NCI-H1417 treated with DMSO at 0.1 percent for 48 hours (cell line): ENCODE measurements at regions not wholly inside any gene's neighbourhood (a gene's known extent, or its start where the extent isn't known, plus 50 kb on each side); places are given as distances from the start of the nearest gene placed in this dataset.
"Not testable (repeated sequence)": the region's sequence is repeated elsewhere in the genome, so short reads cannot be mapped to it uniquely, and the experiment has no call there.

ENCODE experiments used
- DNase-seq: peaks from one replicate; lab custom pipeline; 2025; lab: John Stamatoyannopoulos, UW

DNA sequence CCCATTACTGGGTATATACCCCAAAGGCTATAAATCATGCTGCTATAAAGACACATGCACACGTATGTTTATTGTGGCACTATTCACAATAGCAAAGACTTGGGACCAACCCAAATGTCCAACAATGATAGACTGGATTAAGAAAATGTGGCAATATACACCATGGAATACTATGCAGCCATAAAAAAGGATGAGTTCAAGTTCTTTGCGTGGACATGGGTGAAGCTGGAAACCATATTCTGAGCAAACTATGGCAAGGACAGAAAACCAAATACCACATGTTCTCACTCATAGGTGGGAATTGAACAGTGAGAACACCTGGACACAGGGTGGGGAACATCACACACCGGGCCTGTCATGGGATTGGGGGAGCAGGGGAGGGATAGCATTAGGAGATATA is 54.4 kb upstream of the MUCL1 start:
- not testable (repeated sequence) for DNase-seq

DNA sequence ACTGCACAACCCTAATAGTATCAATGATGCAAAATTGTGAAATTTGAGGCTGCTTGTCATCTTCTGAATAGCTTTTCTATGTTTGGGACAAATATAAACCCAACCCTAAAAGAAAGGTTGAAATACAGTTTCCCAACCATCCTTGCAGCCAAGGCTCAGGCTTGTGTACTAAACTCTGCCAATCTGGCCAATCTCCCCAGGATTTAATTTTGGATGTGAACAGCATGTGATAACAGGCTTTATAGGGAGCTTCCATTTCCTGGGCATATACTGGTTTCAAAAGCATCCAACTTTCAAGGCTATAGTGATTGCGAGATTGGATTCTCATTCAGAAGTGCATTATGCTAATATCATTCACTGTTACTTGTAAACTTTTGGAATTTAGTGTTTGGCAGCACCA is 55.7 kb upstream of the MUCL1 start:
- DNase-seq, result no peak

DNA sequence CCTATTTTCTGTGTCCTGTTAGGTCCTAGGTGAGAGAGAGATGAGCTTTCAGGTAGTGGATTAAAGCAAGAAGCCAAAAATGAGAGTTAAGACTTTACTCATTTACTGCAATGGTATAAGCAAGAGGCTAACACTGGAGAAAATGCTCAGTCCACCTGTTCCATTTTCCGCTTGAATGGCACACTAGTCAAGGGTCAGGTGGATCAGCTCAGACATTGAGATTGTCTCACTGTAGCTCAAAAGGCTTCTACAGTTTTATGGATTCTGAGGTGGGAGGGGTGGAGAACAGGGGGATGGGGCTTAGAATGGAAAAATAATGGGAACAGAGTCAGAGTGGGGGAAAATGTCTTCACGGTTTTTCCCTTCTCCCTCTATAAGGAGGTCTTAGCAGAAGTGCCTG is 57.3 kb upstream of the MUCL1 start:
- no peak for DNase-seq

- no peak for DNase-seq
Observed at GRCh38 chr12:54795644-54796043, 58.7 kb upstream of the MUCL1 start.

GRCh38 chr12:54786081-54786480 is 68.2 kb upstream of the MUCL1 start:
- no peak for DNase-seq

DNA sequence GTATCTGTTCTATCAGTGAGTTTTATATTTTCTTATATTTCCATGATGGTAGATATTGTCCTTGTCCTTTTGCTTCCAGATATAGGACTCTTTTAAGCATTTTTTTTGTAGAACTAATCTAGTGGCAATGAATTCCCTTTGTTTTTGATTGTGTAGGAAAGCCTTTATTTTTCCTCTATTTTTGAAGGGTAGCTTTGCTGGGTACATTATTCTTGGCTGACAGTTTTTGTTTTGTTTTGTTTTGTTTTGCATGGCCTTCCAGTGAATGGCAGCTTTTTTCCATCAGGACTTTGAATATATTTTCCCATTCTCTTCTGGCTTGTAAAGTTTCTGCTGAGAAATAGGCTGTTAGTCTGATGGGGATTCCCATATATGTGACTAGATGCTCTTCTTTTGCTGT is 70.2 kb upstream of the MUCL1 start:
- no peak for DNase-seq

GRCh38 chr12:54777031-54777430 is 77.3 kb upstream of the MUCL1 start:
- DNase-seq, result not testable (repeated sequence)

DNA sequence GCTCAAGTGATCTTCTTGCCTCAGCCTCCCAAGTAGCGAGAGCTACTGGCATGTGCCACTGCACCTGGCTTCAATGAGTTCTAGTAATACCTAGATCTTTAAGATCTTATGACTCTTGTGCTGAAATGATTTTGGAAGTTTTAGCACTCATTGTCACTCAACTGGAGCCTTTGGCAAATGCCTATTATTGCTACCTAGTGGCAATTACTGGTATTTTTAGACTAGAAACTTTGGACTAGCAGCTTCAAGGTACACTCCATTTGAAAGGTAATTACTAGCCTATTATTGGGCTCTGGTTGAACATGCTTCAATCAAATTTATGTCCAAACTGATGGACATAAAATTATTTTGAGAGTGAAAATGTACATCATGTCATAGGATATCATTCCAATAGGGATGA is 80.7 kb upstream of the MUCL1 start:
- DNase-seq, result no peak

DNA sequence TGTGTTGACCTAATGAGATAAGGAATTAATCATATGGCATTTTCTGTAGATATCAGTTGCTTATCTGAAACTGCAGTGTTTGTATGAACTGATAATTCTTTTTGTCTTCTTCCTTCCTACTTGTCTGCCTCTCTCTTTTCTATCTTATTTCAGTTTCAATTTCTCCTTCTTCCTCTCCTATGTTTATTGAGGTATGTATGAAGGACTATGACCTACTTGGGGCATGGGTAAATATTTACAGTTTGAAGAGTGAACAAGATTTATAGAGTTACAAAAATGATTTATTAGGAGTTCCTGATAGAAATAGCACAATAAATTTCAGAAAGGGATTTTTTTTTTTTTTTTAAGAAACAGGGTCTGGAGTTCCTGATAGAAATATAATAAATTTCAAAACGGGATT is 88.7 kb upstream of the MUCL1 start:
- DNase-seq, result no peak

DNA sequence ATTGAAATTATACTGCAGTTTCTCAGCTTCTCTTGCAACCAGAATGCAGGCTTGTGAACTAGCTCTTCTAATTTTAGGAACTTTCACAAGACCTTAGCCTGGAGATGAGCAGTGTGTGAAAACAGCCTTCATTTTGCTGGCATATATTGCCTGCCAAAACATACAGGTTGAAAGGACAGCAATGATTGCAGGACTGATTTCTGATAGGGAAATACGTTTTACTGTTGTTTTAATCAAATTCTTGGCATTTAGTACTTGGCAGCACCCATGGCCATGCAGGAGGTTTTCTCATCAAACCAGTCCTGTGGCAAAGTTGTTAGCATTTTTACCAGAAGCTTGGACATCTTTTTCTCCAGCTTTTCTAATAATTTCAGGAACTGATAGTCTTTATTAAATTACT is 91.9 kb upstream of the MUCL1 start:
- DNase-seq, result no peak

DNA sequence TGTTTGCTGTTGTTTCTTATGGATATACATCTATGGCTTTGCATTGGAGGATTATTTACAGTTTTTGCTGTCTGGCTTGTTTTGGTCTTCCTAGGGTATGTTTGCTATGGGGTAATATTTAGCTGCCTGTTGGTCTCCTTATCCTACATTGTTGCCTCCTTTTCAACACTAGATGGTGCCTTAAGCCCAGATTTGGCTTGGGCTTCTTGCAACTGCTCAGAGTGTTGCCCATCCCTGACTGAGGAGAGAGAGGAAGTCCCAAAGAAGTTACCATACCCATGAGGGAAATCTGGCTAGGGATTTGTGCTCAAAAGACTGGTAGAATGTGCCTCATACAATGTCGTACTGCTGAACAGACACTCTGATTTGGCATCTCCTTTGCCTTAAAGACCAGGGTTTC is 94.6 kb upstream of the MUCL1 start:
- no peak for DNase-seq

- no peak for DNase-seq
Observed at GRCh38 chr12:54751493-54751892, 102.8 kb upstream of the MUCL1 start.

- peak; percentile 55 for DNase-seq
Observed at GRCh38 chr12:54749191-54749818, 101.1 kb upstream of the DCD start.

- DNase-seq, result no peak
Observed at GRCh38 chr12:54744590-54744989, 96.4 kb upstream of the DCD start.

GRCh38 chr12:54740882-54741281 is 92.7 kb upstream of the DCD start:
- no peak for DNase-seq

DNA sequence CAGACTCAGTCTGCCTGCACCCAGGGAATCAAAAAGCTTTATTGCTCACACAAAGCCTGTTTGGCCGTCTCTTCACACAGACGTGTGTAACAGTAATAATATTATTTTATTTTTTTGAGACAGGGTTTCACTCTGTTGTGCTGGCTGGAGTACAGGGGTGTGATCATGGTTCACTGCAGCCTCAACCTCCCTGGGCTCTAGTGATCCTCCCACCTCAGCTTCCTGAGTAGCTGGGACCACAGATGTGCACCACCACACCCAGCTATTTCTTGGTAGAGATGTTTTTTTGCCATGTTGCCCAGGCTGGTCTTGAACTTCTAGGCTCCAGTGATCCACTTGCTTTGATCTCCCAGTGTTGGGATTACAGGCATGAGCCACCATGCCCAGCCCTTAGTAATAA is 88.4 kb upstream of the DCD start:
- DNase-seq, result no peak

GRCh38 chr12:54734196-54734950 is 86.2 kb upstream of the DCD start:
- DNase-seq, result no peak

GRCh38 chr12:54725233-54725843 is 77.2 kb upstream of the DCD start:
- DNase-seq, result no peak

DNA sequence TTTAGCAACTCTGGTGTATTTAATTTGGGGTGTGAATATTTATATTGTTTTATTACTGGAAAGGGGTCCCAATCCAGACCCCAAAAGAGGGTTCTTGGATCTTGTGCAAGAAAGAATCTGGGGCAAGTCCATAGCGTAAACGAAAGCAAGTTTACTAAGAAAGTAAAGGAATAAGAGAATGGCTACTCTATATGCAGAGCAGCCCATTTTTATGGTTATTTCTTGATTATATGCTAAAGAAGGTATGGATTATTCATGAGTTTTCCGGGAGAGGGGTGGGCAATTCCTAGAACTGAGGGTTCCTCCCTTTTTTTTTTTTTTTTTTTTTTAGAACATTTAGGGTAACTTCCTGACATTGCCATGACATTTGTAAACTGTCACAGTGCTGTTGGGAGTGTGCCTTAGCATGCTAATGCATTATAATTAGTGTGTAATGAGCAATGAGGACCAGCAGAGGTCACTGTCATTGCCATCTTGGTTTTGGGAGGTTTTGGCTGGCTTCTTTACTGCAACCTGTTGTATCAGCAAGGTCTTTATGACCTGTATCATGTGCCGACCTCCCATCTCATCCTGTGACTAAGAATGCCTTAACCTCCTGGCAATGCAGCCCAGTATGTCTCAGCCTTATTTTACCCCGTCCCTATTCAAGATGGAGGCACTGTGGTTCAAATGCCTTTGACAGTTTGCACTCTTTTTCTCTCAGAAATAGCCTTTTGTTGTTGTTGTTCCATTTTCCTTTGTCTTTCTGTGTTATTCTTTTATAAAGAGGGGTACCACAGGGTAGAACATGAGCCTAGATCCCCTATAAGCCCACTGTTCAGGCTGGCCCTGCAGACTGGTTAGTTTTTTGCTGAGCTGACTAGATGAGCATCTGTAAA is 75.5 kb upstream of the DCD start:
- no peak for DNase-seq

DNA sequence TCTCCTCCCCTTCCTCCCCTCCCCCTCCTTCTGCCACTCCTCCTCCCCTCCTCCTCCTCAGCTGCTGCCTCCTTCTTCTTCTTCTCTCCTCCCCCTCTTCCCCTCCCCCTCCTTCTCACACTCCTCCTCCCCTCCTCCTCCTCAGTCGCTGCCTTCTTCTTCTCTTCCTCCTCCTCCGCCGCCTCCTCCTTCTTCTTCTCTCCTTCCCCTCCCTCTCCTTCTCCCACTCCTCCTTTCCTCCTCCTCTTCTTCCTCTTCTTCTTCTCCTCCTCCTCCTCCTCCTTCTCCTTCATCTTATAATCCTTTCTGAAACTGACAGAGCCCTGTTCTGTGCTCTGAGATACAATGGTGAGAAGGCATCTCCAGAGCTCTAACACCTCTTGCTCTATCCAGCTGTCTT is 73.1 kb upstream of the DCD start:
- DNase-seq, result no peak

- DNase-seq, result no peak
Observed at GRCh38 chr12:54719691-54720090, 71.5 kb upstream of the DCD start.

- no peak for DNase-seq
Observed at GRCh38 chr12:54716261-54716660, 68.1 kb upstream of the DCD start.

GRCh38 chr12:54713876-54714275 is 65.7 kb upstream of the DCD start:
- not testable (repeated sequence) for DNase-seq
